GM19397 (cell line): ENCODE measurements at regions not wholly inside any gene's neighbourhood (a gene's known extent, or its start where the extent isn't known, plus 50 kb on each side); places are given as distances from the start of the nearest gene placed in this dataset.

ENCODE experiments used
- ATAC-seq: cut with Tn5 transposase; IDR thresholded peaks from one replicate; pipeline ENCODE4 v1.9.1; 2021; ENCODE audit warnings: mild to moderate bottlenecking, moderate library complexity; ENCODE audit not compliant: unreplicated experiment

- no peak for ATAC-seq
Observed at GRCh38 chr13:109897988-109898624, 111.7 kb upstream of the IRS2 start.

GRCh38 chr13:109892101-109892500, 105.7 kb upstream of the IRS2 start:
- no peak for ATAC-seq

GRCh38 chr13:109885235-109885634, 98.9 kb upstream of the IRS2 start:
- no peak for ATAC-seq

- ATAC-seq, result no peak
Observed at GRCh38 chr13:109884462-109884861, 98.1 kb upstream of the IRS2 start.

- no peak for ATAC-seq
Observed at GRCh38 chr13:109883181-109884180, 97.1 kb upstream of the IRS2 start.

GRCh38 chr13:109881961-109882558, 95.7 kb upstream of the IRS2 start:
- ATAC-seq, result no peak

DNA sequence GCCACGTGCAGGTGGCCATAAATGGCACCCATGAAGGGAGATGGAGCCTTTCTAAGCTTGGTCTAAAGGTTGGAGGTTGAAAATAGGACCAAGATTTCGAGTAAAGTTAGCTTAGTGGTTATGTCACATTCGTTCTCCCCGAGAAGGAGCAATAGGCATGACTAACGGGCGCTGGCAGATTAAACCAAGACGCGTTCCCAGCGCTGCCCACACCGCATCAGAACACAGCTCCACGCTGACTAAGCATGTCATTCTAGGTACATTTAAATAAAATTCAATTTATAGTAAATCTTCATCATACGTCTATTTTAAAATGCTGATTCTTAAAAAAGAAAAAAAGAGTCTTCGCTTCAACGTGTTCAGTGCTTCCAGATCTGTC, 95.0 kb upstream of the IRS2 start:
- ATAC-seq, result no peak

DNA sequence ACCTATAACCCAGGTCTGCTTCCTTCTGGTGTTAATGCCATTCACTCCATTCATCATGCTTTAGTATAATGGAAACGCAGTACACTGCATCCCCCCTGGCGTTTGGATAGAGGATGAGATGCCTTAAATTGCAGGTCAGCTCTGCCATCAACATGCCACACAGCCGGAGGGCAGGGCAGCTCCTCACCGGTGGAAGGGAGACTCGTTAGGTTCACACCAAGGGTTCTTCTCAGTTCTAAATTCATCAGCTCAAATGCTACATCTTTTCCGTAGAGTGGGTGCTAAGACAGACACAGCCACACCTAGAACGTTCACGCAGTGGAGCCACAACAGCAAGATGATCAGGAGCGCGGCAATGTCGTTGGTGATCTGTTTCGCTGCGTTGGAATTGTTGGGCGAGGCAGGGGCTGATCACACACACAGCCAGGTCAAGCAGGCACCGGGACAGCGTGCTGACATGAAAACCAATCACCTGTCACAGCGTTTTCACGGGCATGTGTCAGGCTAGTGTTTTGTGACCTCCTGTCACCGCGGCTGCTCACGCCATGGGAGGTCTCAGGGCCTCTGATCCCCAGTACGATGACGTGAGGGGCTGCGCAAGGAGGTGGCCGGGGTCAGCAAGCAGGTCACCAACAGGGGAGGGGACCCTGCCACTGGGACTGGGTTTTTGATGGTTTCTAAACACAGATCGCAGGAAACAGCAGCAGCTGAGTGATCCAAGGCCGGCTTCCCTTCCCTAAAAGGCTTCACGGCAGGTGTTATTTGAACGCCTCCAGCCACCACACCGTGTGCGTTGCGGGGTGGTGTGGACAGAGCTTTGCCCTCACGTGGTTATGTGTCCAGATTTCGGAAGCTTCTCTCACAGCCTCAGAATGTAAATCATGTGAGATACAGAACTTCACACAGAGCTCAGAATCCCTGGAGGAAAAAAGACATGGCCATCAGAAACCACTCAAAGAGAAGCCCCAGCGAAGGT, 94.3 kb upstream of the IRS2 start:
- no peak for ATAC-seq

GRCh38 chr13:109879338-109879737, 93.0 kb upstream of the IRS2 start:
- ATAC-seq, result no peak

DNA sequence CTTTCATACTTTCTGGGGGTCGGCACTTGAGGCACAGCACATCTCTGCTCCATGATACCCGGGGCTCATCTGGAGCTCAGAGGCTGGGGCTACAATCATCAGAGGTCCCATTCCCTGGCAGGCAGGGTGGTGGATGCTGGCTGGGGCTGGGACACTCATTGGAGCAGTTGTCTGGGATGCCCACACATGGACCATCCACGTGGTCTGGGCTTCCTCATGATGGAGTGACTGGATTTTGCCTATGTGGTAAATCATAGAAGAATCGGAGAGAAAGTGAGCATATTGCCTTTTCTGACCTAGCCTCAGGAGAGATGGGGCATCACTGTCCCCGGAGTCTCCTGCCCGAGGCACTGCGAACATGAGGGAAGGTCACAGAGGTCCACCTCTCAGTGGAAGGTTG, 91.4 kb upstream of the IRS2 start:
- ATAC-seq, result no peak

DNA sequence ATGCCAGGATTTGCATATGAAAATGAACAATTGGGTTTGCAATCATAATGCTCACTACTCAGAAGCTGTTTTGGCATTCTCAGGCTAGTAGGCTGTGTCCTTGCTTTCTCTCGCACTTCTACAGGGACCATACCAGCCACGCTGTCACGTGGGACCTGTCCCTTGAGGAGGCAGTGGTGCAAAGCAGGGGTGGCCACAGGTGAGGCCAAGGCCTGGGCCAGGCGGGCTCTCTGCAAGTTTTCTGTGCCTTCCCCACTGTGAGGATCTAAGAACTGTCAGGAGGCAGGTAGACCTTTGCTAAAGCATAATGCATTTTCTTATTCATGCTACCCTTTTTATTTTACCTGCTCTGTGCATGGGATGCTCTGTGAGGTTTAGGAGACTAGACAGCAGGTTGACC, 89.4 kb upstream of the IRS2 start:
- no peak for ATAC-seq

DNA sequence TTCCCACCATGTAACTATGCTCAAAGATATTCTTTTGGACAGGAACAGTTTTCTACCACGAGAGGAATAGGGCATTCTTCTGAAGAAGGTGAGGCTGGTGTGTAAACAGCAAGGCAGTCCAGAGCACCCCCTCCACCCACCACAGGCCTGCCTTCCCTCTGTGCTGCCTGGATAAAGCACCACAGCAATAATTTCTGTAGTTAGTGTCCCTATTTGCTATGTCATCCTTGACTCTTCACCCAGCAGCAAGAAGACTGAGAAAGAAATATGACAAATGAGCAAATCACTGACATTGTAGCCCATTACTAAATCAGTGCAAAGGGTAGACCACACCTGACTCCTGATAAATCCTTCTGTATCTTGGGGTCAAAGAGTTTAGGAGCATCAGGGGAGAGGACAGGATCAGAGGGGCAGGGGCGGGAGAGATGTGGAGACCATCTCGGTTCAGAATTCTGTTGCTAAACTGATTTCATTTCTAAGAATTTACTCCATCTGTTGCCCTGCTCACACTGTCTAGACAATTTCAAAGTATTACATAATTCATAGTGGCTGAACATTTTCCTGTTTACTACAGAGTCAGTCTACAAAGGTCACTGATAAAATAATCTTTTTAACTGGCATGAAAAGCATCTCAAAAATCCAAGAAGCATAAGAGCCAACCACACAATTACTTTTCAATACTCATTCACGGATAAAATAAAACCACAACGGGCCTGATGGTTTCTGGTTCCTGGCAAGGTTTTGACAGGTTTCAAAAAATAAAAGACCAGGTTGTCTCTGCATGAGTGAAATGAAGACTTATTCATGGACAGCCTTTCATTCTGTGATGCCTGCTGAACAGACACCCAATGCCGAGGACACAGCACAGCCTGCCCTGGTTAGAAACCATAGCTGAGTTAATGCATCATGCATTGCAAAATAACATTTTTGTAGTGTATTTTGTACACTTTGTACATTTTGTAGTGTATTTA, 88.4 kb upstream of the IRS2 start:
- no peak for ATAC-seq

- ATAC-seq, result no peak
Observed at GRCh38 chr13:109873351-109874123, 87.2 kb upstream of the IRS2 start.

- ATAC-seq, result no peak
Observed at GRCh38 chr13:109872864-109873263, 86.5 kb upstream of the IRS2 start.

DNA sequence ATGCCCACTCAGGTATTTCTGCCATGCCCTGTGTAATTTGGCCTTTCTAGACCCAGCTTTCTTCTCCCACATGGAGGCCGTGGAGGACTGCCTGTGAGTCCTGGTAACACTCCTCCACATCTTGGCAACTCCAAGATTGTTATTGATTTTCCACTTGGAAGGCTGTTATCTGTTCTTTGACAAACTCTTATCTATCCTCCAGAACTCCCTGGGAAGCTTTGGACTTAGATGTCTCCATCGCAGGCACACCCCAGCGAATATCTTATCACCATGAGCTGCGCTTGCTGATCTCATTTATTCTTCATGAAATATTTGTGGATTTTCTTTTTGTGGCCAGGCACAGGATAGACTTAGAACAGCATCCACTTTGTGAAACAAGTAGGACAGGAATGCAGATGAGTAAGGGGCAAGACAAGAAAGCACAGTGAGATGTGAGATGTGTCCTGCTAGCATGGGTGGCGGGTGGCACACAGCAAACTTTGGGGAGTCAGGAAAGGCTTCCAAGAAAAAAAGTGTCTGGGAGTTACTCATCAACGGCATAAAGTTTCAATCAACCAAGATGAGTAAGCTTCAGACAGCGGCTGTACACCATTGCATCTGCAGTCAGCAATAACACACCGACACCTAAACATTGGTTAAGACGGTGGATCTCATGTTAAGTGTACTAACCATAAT, 84.5 kb upstream of the IRS2 start:
- ATAC-seq, result no peak

GRCh38 chr13:109870274-109870673, 83.9 kb upstream of the IRS2 start:
- ATAC-seq, result no peak

GRCh38 chr13:109869312-109870237, 83.2 kb upstream of the IRS2 start:
- ATAC-seq, result no peak
